ENCODE measurements at regions not wholly inside any gene's neighbourhood (a gene's known extent, or its start where the extent isn't known, plus 50 kb on each side); places are given as distances from the start of the nearest gene placed in this dataset.

- DNase-seq (ENCODE audit: low spot score): no peak
- peaks cover 9% of the 10 kb centered on the region for H3K4me1 Mint-ChIP-seq
- no peaks in the 10 kb centered on the region for H3K27me3 Mint-ChIP-seq (ENCODE audit: insufficient read depth, low read depth)
- Histone ChIP-seq H3K4me3 (no peak overlapping the region), H3K4me2 (no peak overlapping the region), H3K79me2 (ENCODE audit: low read depth) (no peaks in the 10 kb centered on the region), H3K27ac (no peak overlapping the region), H3K9ac (no peak overlapping the region), H2AFZ (replicated peaks) (no peak overlapping the region), H3F3A (ENCODE audit: low read depth) (no peaks in the 10 kb centered on the region), H3K27me3 (no peaks in the 10 kb centered on the region), H3K9me3 (ENCODE audit: low read depth) (no peaks in the 10 kb centered on the region), H3K4me1 (no peaks in the 10 kb centered on the region), H4K20me1 (ENCODE audit: low read depth) (no peaks in the 10 kb centered on the region), H3K36me3 (no peaks in the 10 kb centered on the region)
- TF ChIP-seq EZH2phosphoT487 (IDR thresholded peaks at IDR 0.05) (no peak), CTCF (IDR thresholded peaks at IDR 0.05) (no peak), EZH2 (IDR thresholded peaks at IDR 0.05) (no peak)
- H3K36me3 Mint-ChIP-seq: no peaks in the 10 kb centered on the region
- no peak overlapping the region for H3K27ac Mint-ChIP-seq
- H3K9me3 Mint-ChIP-seq: peaks cover 10% of the 10 kb centered on the region
- H3K4me3 Mint-ChIP-seq: no peak overlapping the region
Observed at GRCh38 chr6:153858529-153858928, 180.5 kb upstream of the OPRM1 start.

GRCh38 chr6:153856929-153857376, 182.1 kb upstream of the OPRM1 start:
- Histone ChIP-seq H3K36me3 (no peaks in the 10 kb centered on the region), H3K4me1 (no peaks in the 10 kb centered on the region), H3K9ac (no peak overlapping the region), H3K9me3 (ENCODE audit: low read depth) (no peaks in the 10 kb centered on the region), H4K20me1 (ENCODE audit: low read depth) (no peaks in the 10 kb centered on the region), H3K4me2 (no peak overlapping the region), H3K4me3 (no peak overlapping the region), H3K27ac (no peak overlapping the region), H3K27me3 (no peaks in the 10 kb centered on the region), H3K79me2 (ENCODE audit: low read depth) (no peaks in the 10 kb centered on the region), H3F3A (ENCODE audit: low read depth) (no peaks in the 10 kb centered on the region), H2AFZ (replicated peaks) (no peak overlapping the region)
- H3K27me3 Mint-ChIP-seq (ENCODE audit: insufficient read depth, low read depth): no peaks in the 10 kb centered on the region
- DNase-seq (ENCODE audit: low spot score): no peak
- no peak overlapping the region for H3K4me3 Mint-ChIP-seq
- no peak for TF ChIP-seq EZH2phosphoT487 (IDR thresholded peaks at IDR 0.05)
- TF ChIP-seq CTCF (IDR thresholded peaks at IDR 0.05): no peak
- no peak for TF ChIP-seq EZH2 (IDR thresholded peaks at IDR 0.05)
- H3K36me3 Mint-ChIP-seq: no peaks in the 10 kb centered on the region
- peaks cover 10% of the 10 kb centered on the region for H3K9me3 Mint-ChIP-seq
- peaks cover 24% of the 10 kb centered on the region for H3K4me1 Mint-ChIP-seq
- H3K27ac Mint-ChIP-seq: no peak overlapping the region

- H3K36me3 Mint-ChIP-seq: no peaks in the 10 kb centered on the region
- no peak for DNase-seq (ENCODE audit: low spot score)
- no peak overlapping the region for H3K4me3 Mint-ChIP-seq
- peaks cover 25% of the 10 kb centered on the region for H3K4me1 Mint-ChIP-seq
- Histone ChIP-seq H3K36me3 (no peaks in the 10 kb centered on the region), H3K4me3 (no peak overlapping the region), H3F3A (ENCODE audit: low read depth) (no peaks in the 10 kb centered on the region), H3K4me2 (no peak overlapping the region), H3K79me2 (ENCODE audit: low read depth) (no peaks in the 10 kb centered on the region), H3K27ac (no peak overlapping the region), H3K4me1 (no peaks in the 10 kb centered on the region), H3K9me3 (ENCODE audit: low read depth) (no peaks in the 10 kb centered on the region), H2AFZ (replicated peaks) (no peak overlapping the region), H3K9ac (no peak overlapping the region), H4K20me1 (ENCODE audit: low read depth) (no peaks in the 10 kb centered on the region), H3K27me3 (no peaks in the 10 kb centered on the region)
- H3K27ac Mint-ChIP-seq: no peak overlapping the region
- no peaks in the 10 kb centered on the region for H3K27me3 Mint-ChIP-seq (ENCODE audit: insufficient read depth, low read depth)
- TF ChIP-seq CTCF (IDR thresholded peaks at IDR 0.05) (no peak), EZH2 (IDR thresholded peaks at IDR 0.05) (no peak), EZH2phosphoT487 (IDR thresholded peaks at IDR 0.05) (no peak)
- peaks cover 10% of the 10 kb centered on the region for H3K9me3 Mint-ChIP-seq
Observed at GRCh38 chr6:153852481-153852880, 186.6 kb upstream of the OPRM1 start.

Data from neural progenitor cell (in vitro differentiated cells).